Colonic mucosa (tissue), 4 donors: ENCODE measurements at regions not wholly inside any gene's neighbourhood (a gene's known extent, or its start where the extent isn't known, plus 50 kb on each side); places are given as distances from the start of the nearest gene placed in this dataset.

Experiments used
- DNase-seq: peaks from one replicate; pipeline ENCODE4 v3.0.0-alpha.2; 2020
- H3K27ac ChIP-seq: fragments of 200-600 bp; one replicate; pipeline ENCODE4 v1.8.0; 2021
- H3K27me3 ChIP-seq: fragments of 200-600 bp; one replicate; pipeline ENCODE4 v1.8.0; 2021
- H3K36me3 ChIP-seq: fragments of 200-600 bp; one replicate; pipeline ENCODE4 v1.8.0; 2021
- H3K4me1 ChIP-seq: fragments of 200-600 bp; one replicate; pipeline ENCODE4 v1.8.0; 2021; ENCODE audit warnings: mild to moderate bottlenecking
- H3K4me3 ChIP-seq: fragments of 200-600 bp; one replicate; pipeline ENCODE4 v1.8.0; 2021
- H3K9ac ChIP-seq, 2 donors: one replicate each; pipeline ENCODE4 v1.7.0; 2013; ENCODE audit warnings: control low read depth in 2 of 2, low read depth in 2 of 2, low read length in 2 of 2
- H3K9me3 ChIP-seq: fragments of 200-600 bp; one replicate; pipeline ENCODE4 v1.8.0; 2021
- intact Hi-C: fragments of 100-400 bp; cut with DNase I; formaldehyde crosslinking; loops from one replicate; pipeline ENCODE4 v1.14.1; 2022
- TF ChIP-seq, protein P1 (sequence below): fragments of 200-600 bp; IDR thresholded peaks from one replicate; pipeline ENCODE4 v1.8.0; 2022; ENCODE audit warnings: antibody characterized with exemption, mild to moderate bottlenecking
- donor health status: healthy.
- donor health status: DM: no; HTN: no; CAD: no.
- donor health status: DM: no; HTN: no; CAD: no.

DNA sequence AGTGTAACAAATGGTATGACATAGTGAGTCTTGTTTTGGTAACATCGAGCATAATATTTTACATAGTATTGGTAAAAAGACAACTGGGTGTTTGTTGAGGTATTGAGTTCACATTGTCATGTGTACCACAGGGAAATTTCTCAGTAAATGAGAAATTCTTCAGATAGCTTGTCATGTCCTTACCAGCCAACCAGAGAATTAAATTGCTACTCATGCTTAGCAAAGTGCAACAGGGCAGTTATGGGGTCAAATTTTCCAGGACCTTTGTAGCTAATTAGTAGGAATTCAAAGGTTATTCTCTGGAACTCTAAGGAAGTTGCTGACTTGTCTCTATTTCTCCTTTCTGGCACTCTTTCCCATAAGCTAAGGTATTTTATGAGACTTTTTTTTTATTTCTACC is 595.7 kb downstream of the EFNA5 start:
- Histone ChIP-seq H3K36me3 (no peaks in the 10 kb centered on the region), H3K4me3 (no peak overlapping the region), H3K4me1 (no peaks in the 10 kb centered on the region), H3K27me3 (no peaks in the 10 kb centered on the region), H3K9ac (no peak overlapping the region), H3K9me3 (no peaks in the 10 kb centered on the region), H3K27ac (no peak overlapping the region)
- intact Hi-C loops, result no loop called here
- no peak for DNase-seq
- TF ChIP-seq, protein P1, sequence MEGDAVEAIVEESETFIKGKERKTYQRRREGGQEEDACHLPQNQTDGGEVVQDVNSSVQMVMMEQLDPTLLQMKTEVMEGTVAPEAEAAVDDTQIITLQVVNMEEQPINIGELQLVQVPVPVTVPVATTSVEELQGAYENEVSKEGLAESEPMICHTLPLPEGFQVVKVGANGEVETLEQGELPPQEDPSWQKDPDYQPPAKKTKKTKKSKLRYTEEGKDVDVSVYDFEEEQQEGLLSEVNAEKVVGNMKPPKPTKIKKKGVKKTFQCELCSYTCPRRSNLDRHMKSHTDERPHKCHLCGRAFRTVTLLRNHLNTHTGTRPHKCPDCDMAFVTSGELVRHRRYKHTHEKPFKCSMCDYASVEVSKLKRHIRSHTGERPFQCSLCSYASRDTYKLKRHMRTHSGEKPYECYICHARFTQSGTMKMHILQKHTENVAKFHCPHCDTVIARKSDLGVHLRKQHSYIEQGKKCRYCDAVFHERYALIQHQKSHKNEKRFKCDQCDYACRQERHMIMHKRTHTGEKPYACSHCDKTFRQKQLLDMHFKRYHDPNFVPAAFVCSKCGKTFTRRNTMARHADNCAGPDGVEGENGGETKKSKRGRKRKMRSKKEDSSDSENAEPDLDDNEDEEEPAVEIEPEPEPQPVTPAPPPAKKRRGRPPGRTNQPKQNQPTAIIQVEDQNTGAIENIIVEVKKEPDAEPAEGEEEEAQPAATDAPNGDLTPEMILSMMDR, result no peak

GRCh38 chr5:107072967-107073366 is 597.8 kb downstream of the EFNA5 start:
- DNase-seq, result no peak
- H3K4me3 ChIP-seq, result no peak overlapping the region
- intact Hi-C loops, result no loop called here
- no peaks in the 10 kb centered on the region for H3K27me3 ChIP-seq
- TF ChIP-seq, protein P1, result no peak
- H3K36me3 ChIP-seq, result no peaks in the 10 kb centered on the region
- no peak overlapping the region for H3K27ac ChIP-seq
- H3K9ac ChIP-seq, result no peak overlapping the region
- no peaks in the 10 kb centered on the region for H3K4me1 ChIP-seq
- no peaks in the 10 kb centered on the region for H3K9me3 ChIP-seq

DNA sequence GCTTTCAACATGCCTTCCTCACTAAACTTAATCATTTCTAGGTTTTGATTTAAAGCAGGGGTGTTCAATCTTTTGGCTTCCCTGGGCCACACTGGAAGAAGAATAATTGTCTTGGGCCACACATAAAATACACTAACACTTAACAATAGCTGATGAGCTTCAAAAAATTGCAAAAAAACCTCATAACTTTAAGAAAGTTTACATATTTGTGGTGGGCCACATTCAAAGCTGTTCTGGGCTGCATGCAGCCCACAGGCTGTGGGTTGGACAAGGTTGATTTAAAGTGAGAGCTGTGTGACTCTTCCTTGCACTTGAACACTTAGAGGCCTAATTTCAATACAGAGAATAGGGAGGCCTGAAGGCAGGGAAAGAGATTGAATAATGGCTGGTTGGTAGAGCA is 598.3 kb downstream of the EFNA5 start:
- Histone ChIP-seq H3K4me3 (no peak overlapping the region), H3K27ac (no peak overlapping the region), H3K4me1 (no peaks in the 10 kb centered on the region), H3K36me3 (no peaks in the 10 kb centered on the region), H3K9me3 (no peaks in the 10 kb centered on the region), H3K9ac (no peak overlapping the region), H3K27me3 (no peaks in the 10 kb centered on the region)
- intact Hi-C loops, result no loop called here
- no peak for DNase-seq
- TF ChIP-seq, protein P1, result no peak

DNA sequence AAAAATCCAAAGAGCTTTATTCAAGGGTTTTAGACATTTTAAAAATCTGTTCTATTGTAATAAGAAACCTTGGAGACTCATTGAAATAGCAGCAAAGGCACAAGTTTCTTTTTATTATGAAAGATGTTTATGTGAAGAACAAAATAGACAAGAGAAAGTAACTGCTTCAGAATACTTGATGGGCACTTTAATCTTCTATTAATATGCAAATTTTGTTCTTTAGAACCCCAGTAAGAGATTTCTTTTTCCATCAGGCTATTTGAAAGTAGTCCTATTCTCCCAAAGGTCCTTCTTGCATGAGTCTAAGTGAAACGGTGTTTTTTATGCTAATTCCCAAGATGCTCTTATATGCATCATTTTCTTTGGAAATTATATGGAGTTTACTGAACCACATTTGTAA is 602.0 kb downstream of the EFNA5 start:
- Histone ChIP-seq H3K36me3 (no peaks in the 10 kb centered on the region), H3K27me3 (no peaks in the 10 kb centered on the region), H3K9me3 (no peaks in the 10 kb centered on the region), H3K4me1 (no peaks in the 10 kb centered on the region), H3K9ac (no peak overlapping the region), H3K4me3 (no peak overlapping the region), H3K27ac (no peak overlapping the region)
- TF ChIP-seq, protein P1, result no peak
- intact Hi-C loops, result no loop called here
- DNase-seq, result no peak

DNA sequence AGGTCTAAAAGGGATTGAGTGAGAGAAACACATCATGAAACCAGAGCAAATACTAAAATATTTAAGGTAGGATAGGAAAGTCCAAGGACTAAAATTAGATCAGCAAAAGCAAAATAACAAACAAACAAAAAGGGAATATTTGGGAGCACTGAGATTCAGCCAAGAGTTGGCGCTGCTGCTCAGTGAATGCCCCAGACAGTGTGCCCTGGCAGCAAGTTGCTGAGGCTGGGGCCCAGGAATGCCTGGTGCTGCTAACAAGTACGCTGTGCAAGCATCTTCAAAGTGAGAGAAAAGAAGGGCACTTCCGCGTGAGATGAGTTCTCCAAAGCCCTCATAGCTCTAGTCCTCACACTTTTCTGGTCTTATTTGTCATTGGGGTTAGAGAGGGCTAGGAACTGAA is 603.3 kb downstream of the EFNA5 start:
- H3K27ac ChIP-seq, result no peak overlapping the region
- H3K36me3 ChIP-seq, result no peaks in the 10 kb centered on the region
- H3K9ac ChIP-seq, result no peak overlapping the region
- intact Hi-C loops, result no loop called here
- H3K27me3 ChIP-seq, result no peaks in the 10 kb centered on the region
- H3K4me1 ChIP-seq, result no peaks in the 10 kb centered on the region
- TF ChIP-seq, protein P1, result no peak
- H3K9me3 ChIP-seq, result no peaks in the 10 kb centered on the region
- H3K4me3 ChIP-seq, result no peak overlapping the region
- DNase-seq, result no peak

DNA sequence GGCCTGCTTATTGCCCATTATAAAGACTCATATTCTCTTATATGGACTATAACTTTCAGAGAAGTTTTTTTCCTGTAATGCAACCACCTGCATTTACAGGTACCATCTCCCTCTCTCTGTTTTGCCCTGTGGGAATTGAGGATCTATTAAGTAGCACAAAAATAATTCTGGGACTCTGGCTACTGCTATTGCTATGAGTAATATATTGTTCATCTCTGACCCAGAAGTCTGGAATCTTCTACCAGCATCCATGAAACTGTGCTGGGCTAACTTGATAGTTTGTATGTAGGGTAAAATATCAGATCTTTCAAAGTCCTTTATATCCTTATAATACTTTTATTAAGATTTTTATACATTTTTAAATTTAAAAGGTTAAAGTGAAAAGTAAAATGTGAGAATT is 607.2 kb downstream of the EFNA5 start:
- Histone ChIP-seq H3K27me3 (no peaks in the 10 kb centered on the region), H3K4me1 (no peaks in the 10 kb centered on the region), H3K9me3 (no peaks in the 10 kb centered on the region), H3K9ac (no peak overlapping the region), H3K27ac (no peak overlapping the region), H3K36me3 (no peaks in the 10 kb centered on the region), H3K4me3 (no peak overlapping the region)
- no peak for DNase-seq
- intact Hi-C loops, result no loop called here
- TF ChIP-seq, protein P1, result no peak
